CD4-positive, CD25-positive, alpha-beta regulatory T cell (primary cell): ENCODE measurements at regions not wholly inside any gene's neighbourhood (a gene's known extent, or its start where the extent isn't known, plus 50 kb on each side); places are given as distances from the start of the nearest gene placed in this dataset.
"Not testable (repeated sequence)": the region's sequence is repeated elsewhere in the genome, so short reads cannot be mapped to it uniquely, and the experiment has no call there.

ENCODE experiments used
- ATAC-seq, 2 donors: fragments of 150-1000 bp; cut with Tn5 transposase; one replicate each; pipeline ENCODE4 v1.10.0; 2021; ENCODE audit warnings: low read depth in 2 of 2, moderate number of reproducible peaks in 2 of 2, moderate library complexity in 1 of 2
- DNase-seq, 3 donors: peaks; one replicate each; pipeline versions ENCODE4 v3.0.0 to v3.0.0-alpha.2; 2012 to 2022; ENCODE audit warnings: mixed read lengths in 1 of 3
- H3K27ac ChIP-seq: one replicate; pipeline ENCODE4 v1.7.0; 2013; ENCODE audit warnings: mild to moderate bottlenecking, low read length; ENCODE audit not compliant: insufficient read depth, poor library complexity, severe bottlenecking
- H3K27me3 ChIP-seq: one replicate; pipeline ENCODE4 v1.7.0; 2013; ENCODE audit warnings: low read length; ENCODE audit not compliant: control insufficient read depth, insufficient read depth
- H3K36me3 ChIP-seq: one replicate; pipeline ENCODE4 v1.7.0; 2013; ENCODE audit warnings: mild to moderate bottlenecking, low read length, moderate library complexity; ENCODE audit not compliant: control insufficient read depth, insufficient read depth
- H3K4me1 ChIP-seq: 2 replicates; pipeline ENCODE4 v1.7.0; 2013; ENCODE audit warnings: mild to moderate bottlenecking, low read length; ENCODE audit not compliant: insufficient read depth, control insufficient read depth, poor library complexity, severe bottlenecking
- H3K4me3 ChIP-seq: one replicate; pipeline ENCODE4 v1.7.0; 2013; ENCODE audit warnings: low read depth, mild to moderate bottlenecking, low read length, moderate library complexity
- H3K9me3 ChIP-seq, 2 experiments: 1 replicate in 1 of 2; 2 replicates in 1 of 2; pipeline ENCODE4 v1.7.0; 2013; ENCODE audit warnings: low read length in 2 of 2, mild to moderate bottlenecking in 1 of 2, moderate library complexity in 1 of 2; ENCODE audit not compliant: control insufficient read depth in 2 of 2
- H3K27ac Mint-ChIP-seq, 3 donors: one replicate each; pipeline ENCODE4 v1.8.0; 2020 to 2022; ENCODE audit warnings: mild to moderate bottlenecking in 3 of 3, mixed read lengths in 3 of 3, moderate library complexity in 2 of 3
- H3K27me3 Mint-ChIP-seq: one replicate; pipeline ENCODE4 v1.8.0; 2022; ENCODE audit warnings: mild to moderate bottlenecking, mixed read lengths
- H3K36me3 Mint-ChIP-seq: one replicate; pipeline ENCODE4 v1.8.0; 2020; ENCODE audit warnings: mixed read lengths
- H3K4me1 Mint-ChIP-seq, 4 donors: one replicate each; pipeline ENCODE4 v1.8.0; 2020 to 2022; ENCODE audit warnings: mixed read lengths in 4 of 4, mild to moderate bottlenecking in 1 of 4
- H3K4me3 Mint-ChIP-seq, 4 donors: one replicate each; pipeline ENCODE4 v1.8.0; 2020 to 2022; ENCODE audit warnings: mild to moderate bottlenecking in 4 of 4, mixed read lengths in 4 of 4, moderate library complexity in 3 of 4
- H3K9me3 Mint-ChIP-seq, 7 donors: one replicate each; pipeline ENCODE4 v1.8.0; 2020 to 2022; ENCODE audit warnings: mixed read lengths in 7 of 7, mild to moderate bottlenecking in 3 of 7, moderate library complexity in 2 of 7

DNA sequence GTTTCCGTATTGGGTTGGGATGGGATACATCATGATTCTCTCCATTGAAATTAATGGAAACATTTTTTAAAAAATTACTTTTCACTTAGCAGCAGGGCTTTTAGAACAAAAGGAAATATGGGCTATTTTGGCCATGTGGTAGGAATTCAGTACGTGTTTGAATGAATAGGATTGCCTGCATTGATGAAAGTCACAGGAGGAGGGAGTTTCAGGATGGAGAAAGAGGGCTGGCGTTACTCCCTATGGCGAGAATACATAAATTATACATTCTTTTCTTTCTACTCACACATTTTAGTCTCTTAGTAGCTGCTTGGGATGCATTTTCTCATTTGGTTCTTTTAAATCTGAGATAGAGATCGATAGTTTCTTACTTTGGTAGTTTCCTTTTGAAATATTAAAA is 100.3 kb upstream of the PDHA1 start:
- Mint-ChIP-seq H3K4me1 (no peaks in the 10 kb centered on the region), H3K4me3 (no peak overlapping the region), H3K27me3 (no peaks in the 10 kb centered on the region), H3K36me3 (no peaks in the 10 kb centered on the region), H3K27ac (no peak overlapping the region), H3K9me3 (peaks cover 0 to 22% (median 1%) of the 10 kb centered on the region in 7 donors)
- Histone ChIP-seq H3K4me1 (no peaks in the 10 kb centered on the region), H3K4me3 (no peak overlapping the region), H3K27me3 (no peaks in the 10 kb centered on the region), H3K27ac (no peak overlapping the region), H3K9me3 (no peaks in the 10 kb centered on the region), H3K36me3 (no peaks in the 10 kb centered on the region)
- no peak for DNase-seq
- ATAC-seq: no peak

DNA sequence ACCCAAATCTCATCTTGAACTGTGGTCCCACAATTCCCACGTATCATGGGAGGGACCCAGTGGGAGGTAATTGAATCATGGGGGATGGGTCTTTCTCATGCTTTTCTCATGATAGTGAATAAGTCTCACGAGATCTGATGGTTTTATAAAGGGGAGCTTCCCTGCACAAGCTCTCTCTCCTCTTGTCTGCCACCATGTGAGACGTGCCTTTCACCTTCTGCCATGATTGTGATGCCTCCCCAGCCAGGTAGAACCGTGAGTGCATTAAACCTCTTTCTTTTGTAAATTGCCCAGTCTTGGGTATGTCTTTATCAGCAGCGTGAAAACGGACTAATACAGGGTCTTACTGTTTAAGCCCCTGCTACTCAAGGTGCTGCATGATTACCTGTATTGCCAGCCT is 98.8 kb upstream of the PDHA1 start:
- H3K36me3 ChIP-seq, H3K4me1 Mint-ChIP-seq, H3K27ac Mint-ChIP-seq, H3K4me1 ChIP-seq, ATAC-seq, DNase-seq, H3K27me3 ChIP-seq, H3K4me3 ChIP-seq, H3K27ac ChIP-seq, H3K36me3 Mint-ChIP-seq, H3K27me3 Mint-ChIP-seq, H3K4me3 Mint-ChIP-seq, H3K9me3 ChIP-seq: not testable (repeated sequence)
- H3K9me3 Mint-ChIP-seq: peaks cover 0 to 24% (median 5%) of the 10 kb centered on the region in 7 donors

DNA sequence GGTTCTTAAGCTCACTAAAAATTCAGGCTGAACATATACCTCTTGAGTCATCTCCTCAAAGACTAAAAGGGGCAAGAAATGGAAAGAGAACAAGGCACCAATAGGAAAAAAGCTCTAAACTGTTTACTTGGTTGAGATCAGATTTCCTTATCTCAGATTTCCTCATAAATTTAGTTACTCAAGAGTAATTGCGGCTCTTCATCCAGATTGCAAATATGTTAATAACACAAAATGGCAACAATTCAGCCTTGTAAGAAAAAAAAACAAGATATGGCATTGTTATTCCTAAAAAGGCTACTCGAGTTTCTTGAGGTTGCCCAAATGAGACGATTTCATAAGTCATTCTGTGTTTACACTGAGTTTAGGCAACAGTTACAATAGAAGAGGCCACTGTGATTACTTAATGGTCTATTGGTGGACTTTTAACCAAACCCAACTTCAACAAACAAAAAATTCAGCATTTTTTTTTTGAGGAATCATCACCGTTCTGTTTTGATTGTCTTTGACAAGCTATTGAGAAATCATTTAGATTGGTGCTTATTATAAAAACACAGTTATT is 97.9 kb upstream of the PDHA1 start:
- ATAC-seq: no peak
- Histone ChIP-seq H3K36me3 (no peaks in the 10 kb centered on the region), H3K4me1 (no peaks in the 10 kb centered on the region), H3K4me3 (no peak overlapping the region), H3K27me3 (no peaks in the 10 kb centered on the region), H3K9me3 (no peaks in the 10 kb centered on the region), H3K27ac (no peak overlapping the region)
- no peak overlapping the region for H3K4me3 Mint-ChIP-seq
- no peaks in the 10 kb centered on the region for H3K36me3 Mint-ChIP-seq
- H3K27me3 Mint-ChIP-seq: no peaks in the 10 kb centered on the region
- H3K27ac Mint-ChIP-seq: no peak overlapping the region
- no peak for DNase-seq
- no peaks in the 10 kb centered on the region for H3K4me1 Mint-ChIP-seq
- H3K9me3 Mint-ChIP-seq: peaks cover 0 to 19% (median 5%) of the 10 kb centered on the region in 7 donors

DNA sequence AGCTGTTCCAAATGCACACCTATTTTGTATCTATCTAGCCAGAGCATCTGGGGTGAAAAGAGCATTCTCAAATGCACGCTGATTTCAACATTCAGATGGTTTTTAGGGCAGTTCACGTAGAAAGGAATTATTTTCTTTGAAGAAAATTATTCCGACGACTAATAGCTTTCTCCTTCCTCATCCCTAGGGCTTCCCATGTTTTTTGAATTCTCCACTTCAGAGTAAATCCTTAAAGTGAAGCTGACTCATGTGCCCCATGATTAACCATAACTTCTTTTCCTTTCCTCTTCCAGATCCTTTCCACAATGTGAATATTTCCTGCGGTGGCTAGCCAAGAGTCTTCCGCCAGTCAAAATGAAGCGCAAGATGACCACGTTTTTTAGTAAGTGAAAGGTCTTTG is 86.7 kb upstream of the PDHA1 start:
- no peaks in the 10 kb centered on the region for H3K36me3 Mint-ChIP-seq
- Histone ChIP-seq H3K4me1 (no peaks in the 10 kb centered on the region), H3K36me3 (no peaks in the 10 kb centered on the region), H3K9me3 (no peaks in the 10 kb centered on the region), H3K27ac (no peak overlapping the region), H3K27me3 (no peaks in the 10 kb centered on the region), H3K4me3 (no peak overlapping the region)
- H3K27ac Mint-ChIP-seq: no peak overlapping the region
- H3K27me3 Mint-ChIP-seq: no peaks in the 10 kb centered on the region
- DNase-seq (no peak), ATAC-seq (no peak)
- H3K4me3 Mint-ChIP-seq: no peak overlapping the region
- no peaks in the 10 kb centered on the region for H3K4me1 Mint-ChIP-seq
- H3K9me3 Mint-ChIP-seq: peaks cover 0 to 3% (median 0%) of the 10 kb centered on the region in 7 donors

DNA sequence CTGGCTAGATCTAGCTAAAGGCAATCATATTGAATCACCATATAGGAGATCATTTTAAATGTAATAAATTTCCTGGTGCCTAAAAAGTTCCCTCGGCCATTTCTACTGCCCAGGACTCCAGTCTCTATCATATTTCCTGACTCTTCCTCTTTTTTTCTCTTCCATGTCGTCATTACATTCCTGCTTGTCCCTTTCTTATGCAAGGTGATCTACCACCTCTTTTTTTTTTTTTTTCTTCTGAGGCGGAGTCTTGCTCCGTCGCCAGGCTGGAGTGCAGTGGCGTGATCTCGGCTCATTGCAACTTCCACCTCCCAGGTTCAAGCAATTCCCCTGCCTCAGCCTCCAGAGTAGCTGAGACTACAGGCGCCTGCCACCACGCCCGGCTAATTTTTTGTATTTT is 82.7 kb upstream of the PDHA1 start:
- H3K36me3 Mint-ChIP-seq, H3K4me1 Mint-ChIP-seq, H3K4me3 ChIP-seq, H3K9me3 ChIP-seq, H3K4me3 Mint-ChIP-seq, H3K4me1 ChIP-seq, H3K27me3 Mint-ChIP-seq, H3K9me3 Mint-ChIP-seq, H3K27ac ChIP-seq, H3K36me3 ChIP-seq, DNase-seq, H3K27ac Mint-ChIP-seq, H3K27me3 ChIP-seq, ATAC-seq: not testable (repeated sequence)

DNA sequence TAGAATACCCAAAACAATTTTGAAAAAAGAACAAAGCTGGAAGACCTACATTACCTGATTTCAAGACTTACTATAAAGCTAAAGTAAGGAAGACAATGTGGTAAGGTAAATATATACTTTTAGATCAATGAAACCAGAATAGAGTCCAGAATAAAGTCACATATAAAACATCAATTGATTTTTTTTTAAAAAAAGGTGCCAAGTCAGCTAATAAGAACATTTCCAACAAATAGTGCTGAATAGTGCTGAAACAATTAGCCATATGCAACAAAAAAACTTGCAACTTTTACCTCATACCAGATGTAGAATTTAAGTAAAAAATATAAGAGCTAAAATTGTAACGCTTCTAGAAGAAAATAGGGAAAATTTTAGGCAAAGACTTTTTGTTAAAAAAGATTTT is 73.0 kb upstream of the PDHA1 start:
- DNase-seq (no peak), ATAC-seq (no peak)
- no peaks in the 10 kb centered on the region for H3K36me3 Mint-ChIP-seq
- H3K27me3 Mint-ChIP-seq: peaks cover 9% of the 10 kb centered on the region
- no peaks in the 10 kb centered on the region for H3K27me3 ChIP-seq
- H3K9me3 ChIP-seq: no peaks in the 10 kb centered on the region
- no peaks in the 10 kb centered on the region for H3K36me3 ChIP-seq
- no peaks in the 10 kb centered on the region for H3K9me3 Mint-ChIP-seq
- no peak overlapping the region for H3K4me3 ChIP-seq
- no peak overlapping the region for H3K4me3 Mint-ChIP-seq
- no peaks in the 10 kb centered on the region for H3K4me1 Mint-ChIP-seq
- no peak overlapping the region for H3K27ac Mint-ChIP-seq
- H3K27ac ChIP-seq: no peak overlapping the region
- no peaks in the 10 kb centered on the region for H3K4me1 ChIP-seq

DNA sequence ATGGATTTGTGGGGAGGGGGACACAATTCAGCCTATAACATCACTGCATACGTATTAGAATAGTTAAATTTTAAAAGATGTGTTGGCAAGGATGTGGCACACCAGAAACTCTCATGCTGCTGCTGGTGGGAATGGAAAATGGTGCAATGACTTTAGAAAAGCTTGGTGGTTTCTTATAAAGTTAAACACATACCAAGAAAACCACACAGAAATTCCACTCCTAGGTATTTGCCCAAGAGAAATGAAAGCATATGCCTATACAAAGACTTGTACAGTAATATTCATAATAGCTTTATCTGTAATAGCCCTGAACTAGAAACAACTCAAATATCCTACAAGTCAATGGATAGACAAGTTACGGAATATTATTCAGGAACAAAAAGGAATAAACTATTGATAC is 71.3 kb upstream of the PDHA1 start:
- H3K27ac Mint-ChIP-seq: no peak overlapping the region

DNA sequence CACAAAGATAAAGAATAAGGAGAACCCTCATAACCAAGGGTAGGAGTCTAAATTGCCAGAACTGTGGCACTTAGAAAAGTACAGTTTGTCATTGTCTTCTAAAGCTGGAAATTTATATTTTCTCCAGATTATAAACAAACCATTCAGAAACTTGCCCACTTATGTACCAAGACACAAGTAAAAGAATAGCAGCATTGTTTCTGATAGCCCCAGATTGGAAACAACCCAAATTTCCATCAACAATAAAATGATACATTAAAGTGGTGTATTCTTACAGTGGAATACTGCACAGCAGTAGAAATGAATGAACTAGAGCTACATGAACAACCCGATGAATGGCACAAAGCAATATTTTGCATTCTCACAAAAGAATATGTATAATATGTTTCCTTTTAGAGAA is 63.1 kb upstream of the PDHA1 start:
- H3K9me3 Mint-ChIP-seq: peaks cover 0 to 4% (median 0%) of the 10 kb centered on the region in 7 donors

More for the DNA sequence above, 71.3 kb upstream of the PDHA1 start:
- H3K9me3 Mint-ChIP-seq: peaks cover 0 to 2% (median 0%) of the 10 kb centered on the region in 7 donors
- peak overlapping the region in 1 of 4 donors; percentile 21 for H3K4me3 Mint-ChIP-seq
- Histone ChIP-seq H3K27me3 (no peaks in the 10 kb centered on the region), H3K9me3 (no peaks in the 10 kb centered on the region), H3K4me3 (no peak overlapping the region), H3K36me3 (no peaks in the 10 kb centered on the region), H3K27ac (no peak overlapping the region), H3K4me1 (no peaks in the 10 kb centered on the region)
- H3K4me1 Mint-ChIP-seq: no peaks in the 10 kb centered on the region
- ATAC-seq (no peak), DNase-seq (no peak)
- H3K36me3 Mint-ChIP-seq: no peaks in the 10 kb centered on the region
- no peaks in the 10 kb centered on the region for H3K27me3 Mint-ChIP-seq

More for the DNA sequence above, 63.1 kb upstream of the PDHA1 start:
- Histone ChIP-seq H3K4me1 (no peaks in the 10 kb centered on the region), H3K27me3 (peaks cover 2% of the 10 kb centered on the region), H3K27ac (no peak overlapping the region), H3K4me3 (no peak overlapping the region), H3K36me3 (no peaks in the 10 kb centered on the region), H3K9me3 (no peaks in the 10 kb centered on the region)
- DNase-seq (no peak), ATAC-seq (no peak)
- Mint-ChIP-seq H3K4me1 (no peaks in the 10 kb centered on the region), H3K36me3 (no peaks in the 10 kb centered on the region), H3K27me3 (no peaks in the 10 kb centered on the region), H3K4me3 (no peak overlapping the region), H3K27ac (no peak overlapping the region)
